ENCODE measurements at regions not wholly inside any gene's neighbourhood (a gene's known extent, or its start where the extent isn't known, plus 50 kb on each side); places are given as distances from the start of the nearest gene placed in this dataset.

- POLR2A ChIA-PET = no interaction called here
- H2AFZ ChIP-seq (ENCODE audit: low read length) = no peak overlapping the region
- intact Hi-C loops (cut with micrococcal nuclease; ENCODE audit: unreplicated experiment) = no loop called here
- peaks cover 0 to 3% of the 10 kb centered on the region in 2 experiments; a peak in 1 of 5 replicates for H3K27me3 ChIP-seq (ENCODE audit: control insufficient read depth in 1 of 2, insufficient read depth in 2 of 2, low read length in 2 of 2)
- H4K20me1 ChIP-seq (ENCODE audit: insufficient read depth, low read length) = no peaks in the 10 kb centered on the region
- H3K4me2 ChIP-seq (ENCODE audit: low read depth, low read length) = no peak overlapping the region
- no peak overlapping the region for H3K9ac ChIP-seq (ENCODE audit: insufficient read depth, low read depth, low read length)
- no peak overlapping the region for H3K27ac ChIP-seq (ENCODE audit: extremely low read length, insufficient read depth, low read length)
- WGBS (ENCODE audit: low lambda C conversion rate) = 37% methylated on average over 8 of the region's 9 CpGs
- BruUV-seq (replicated peaks) = no TSS peak
- no peaks in the 10 kb centered on the region for H3K36me3 ChIP-seq (replicated peaks in 1 of 2; ENCODE audit: control insufficient read depth in 1 of 2, insufficient read depth in 2 of 2, low read length in 2 of 2)
- ATAC-seq (no peak), FAIRE-seq (no peak), DNase-seq (ENCODE audit: low spot score) (no peak)
- no peaks in the 10 kb centered on the region for H3K4me1 ChIP-seq (ENCODE audit: insufficient read depth, low read length)
- in situ Hi-C loops (cut with HindIII; ENCODE audit: extremely low pct_ligation_motif_present, low pct_unique_long_range_greater_than_20kb) = no loop called here
- TF ChIP-seq ZNF720 (CRISPR knock-in tag; IDR thresholded peaks at IDR 0.05) = no peak
- TF ChIP-seq CREM (IDR thresholded peaks at IDR 0.05) = no peak
- no peak for TF ChIP-seq CREM (CRISPR knock-in tag; IDR thresholded peaks at IDR 0.05)
- TF ChIP-seq ZHX2 (IDR thresholded peaks at IDR 0.05; ENCODE audit: low read depth) = no peak
- no peak for TF ChIP-seq ZHX2 (CRISPR knock-in tag; IDR thresholded peaks at IDR 0.05; ENCODE audit: borderline replicate concordance)
- no peak for TF ChIP-seq EP300 (IDR thresholded peaks at IDR 0.05; ENCODE audit: low read depth in 2 of 2, low read length in 2 of 2)
- no peak for TF ChIP-seq EP300 (CRISPR knock-in tag; IDR thresholded peaks at IDR 0.05; ENCODE audit: borderline replicate concordance)
- TF ChIP-seq, protein P1, sequence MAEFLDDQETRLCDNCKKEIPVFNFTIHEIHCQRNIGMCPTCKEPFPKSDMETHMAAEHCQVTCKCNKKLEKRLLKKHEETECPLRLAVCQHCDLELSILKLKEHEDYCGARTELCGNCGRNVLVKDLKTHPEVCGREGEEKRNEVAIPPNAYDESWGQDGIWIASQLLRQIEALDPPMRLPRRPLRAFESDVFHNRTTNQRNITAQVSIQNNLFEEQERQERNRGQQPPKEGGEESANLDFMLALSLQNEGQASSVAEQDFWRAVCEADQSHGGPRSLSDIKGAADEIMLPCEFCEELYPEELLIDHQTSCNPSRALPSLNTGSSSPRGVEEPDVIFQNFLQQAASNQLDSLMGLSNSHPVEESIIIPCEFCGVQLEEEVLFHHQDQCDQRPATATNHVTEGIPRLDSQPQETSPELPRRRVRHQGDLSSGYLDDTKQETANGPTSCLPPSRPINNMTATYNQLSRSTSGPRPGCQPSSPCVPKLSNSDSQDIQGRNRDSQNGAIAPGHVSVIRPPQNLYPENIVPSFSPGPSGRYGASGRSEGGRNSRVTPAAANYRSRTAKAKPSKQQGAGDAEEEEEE (CRISPR knock-in tag; IDR thresholded peaks at IDR 0.05; ENCODE audit: borderline replicate concordance) = no peak
- TF ChIP-seq ZNF546 (CRISPR knock-in tag; conservative IDR thresholded peaks at IDR 0.05) = no peak
- no peak for TF ChIP-seq SIN3B (IDR thresholded peaks at IDR 0.05; ENCODE audit: low read length)
- TF ChIP-seq TAF1 (CRISPR knock-in tag; IDR thresholded peaks at IDR 0.05) = no peak
- TF ChIP-seq POLR2A (IDR thresholded peaks at IDR 0.05; ENCODE audit: insufficient read depth in 1 of 2, low read depth in 2 of 2, low read length in 2 of 2) = no peak
- no peak for TF ChIP-seq ZNF552 (CRISPR knock-in tag; IDR thresholded peaks at IDR 0.05; ENCODE audit: borderline replicate concordance)
- no peaks in the 10 kb centered on the region for H3K9me3 ChIP-seq (ENCODE audit: low read length)
- H3K79me2 ChIP-seq (ENCODE audit: insufficient read depth, low read length) = no peaks in the 10 kb centered on the region
- CTCF ChIA-PET (ENCODE audit: low intra/inter-chr PET ratio, low total read pairs) = no interaction called here
- H3K4me3 ChIP-seq (replicated peaks in 1 of 3; ENCODE audit: insufficient read depth in 1 of 3, low read depth in 2 of 3, low read length in 3 of 3) = no peak overlapping the region
These were observed 341.5 kb downstream of the TFAP2A start for GRCh38 chr6:10073341-10073740.

Data from HepG2 (cell line).